IMR-90 (cell line): ENCODE measurements at regions not wholly inside any gene's neighbourhood (a gene's known extent, or its start where the extent isn't known, plus 50 kb on each side); places are given as distances from the start of the nearest gene placed in this dataset.

Experiments used
- ATAC-seq: fragments of 200-7000 bp; cut with Tn5 transposase; 2 replicates; pipeline ENCODE4 v1.9.1; 2020; ENCODE audit warnings: low read depth, mild to moderate bottlenecking, moderate library complexity
- BruUV-seq: library from RNA; stranded (reverse); fragments of 400-500 nt; replicated peaks from 2 replicates; lab custom pipeline; 2021; lab: Mats Ljungman, UMichigan
- CTCF ChIA-PET: fragments of 300-600 bp; formaldehyde crosslinking; extraction: SDS; loops from one replicate; lab custom pipeline; 2021; ENCODE audit warnings: antibody characterized with exemption; lab: Yijun Ruan, JAX
- POLR2A ChIA-PET: fragments of 300-600 bp; sonication (Branson Sonifier 250); formaldehyde crosslinking; loops from one replicate; lab custom pipeline; 2022; ENCODE audit warnings: antibody characterized with exemption; ENCODE audit not compliant: unreplicated experiment; lab: Charles Lee
- DNase-seq: peaks from one replicate; pipeline ENCODE4 v3.0.0; 2013
- H2AFZ ChIP-seq: replicated peaks from 2 replicates; pipeline ENCODE3; 2013; ENCODE audit warnings: low read length, mild to moderate bottlenecking; ENCODE audit not compliant: poor library complexity
- H2AK5ac ChIP-seq: 2 replicates; pipeline ENCODE4 v1.6.1; 2013; ENCODE audit warnings: low read depth, low read length, inconsistent platforms
- H2AK9ac ChIP-seq: replicated peaks from 2 replicates; pipeline ENCODE3; 2013; ENCODE audit warnings: mild to moderate bottlenecking, low read depth, low read length, moderate library complexity; ENCODE audit not compliant: poor library complexity
- H2BK120ac ChIP-seq: 2 replicates; pipeline ENCODE4 v1.6.1; 2013; ENCODE audit warnings: low read depth, low read length, inconsistent platforms
- H2BK15ac ChIP-seq: 3 replicates; pipeline ENCODE4 v1.6.1; 2013; ENCODE audit warnings: low read depth, low read length, inconsistent platforms
- H2BK20ac ChIP-seq: 2 replicates; pipeline ENCODE4 v1.6.1; 2013; ENCODE audit warnings: low read depth, mild to moderate bottlenecking, inconsistent platforms, low read length, moderate library complexity
- H2BK5ac ChIP-seq: 2 replicates; pipeline ENCODE4 v1.6.1; 2013; ENCODE audit warnings: mild to moderate bottlenecking, low read depth, low read length, inconsistent platforms; ENCODE audit not compliant: poor library complexity, severe bottlenecking
- H3K14ac ChIP-seq: replicated peaks from 2 replicates; pipeline ENCODE4 v1.6.1; 2013; ENCODE audit warnings: low read depth, low read length, inconsistent platforms
- H3K18ac ChIP-seq: 2 replicates; pipeline ENCODE4 v1.6.1; 2013; ENCODE audit warnings: low read depth, low read length, control low read depth
- H3K23ac ChIP-seq: 2 replicates; pipeline ENCODE4 v1.6.1; 2013; ENCODE audit warnings: low read depth, low read length, inconsistent platforms
- H3K27ac ChIP-seq: 2 replicates; pipeline ENCODE4 v1.5.1; 2013; ENCODE audit warnings: mild to moderate bottlenecking, control low read depth, low read length; ENCODE audit not compliant: insufficient read depth
- H3K27me3 ChIP-seq: 2 replicates; pipeline ENCODE4 v1.6.1; 2013; ENCODE audit warnings: low read length; ENCODE audit not compliant: control insufficient read depth, insufficient read depth
- H3K36me3 ChIP-seq: 2 replicates; pipeline ENCODE4 v1.6.1; 2013; ENCODE audit warnings: low read length, mixed read lengths; ENCODE audit not compliant: control insufficient read depth, insufficient read depth
- H3K4ac ChIP-seq: 2 replicates; pipeline ENCODE4 v1.6.1; 2013; ENCODE audit warnings: low read depth, low read length, inconsistent platforms
- H3K4me1 ChIP-seq: 2 replicates; pipeline ENCODE4 v1.6.1; 2013; ENCODE audit warnings: low read length, mixed read lengths; ENCODE audit not compliant: control insufficient read depth, insufficient read depth
- H3K4me2 ChIP-seq: 2 replicates; pipeline ENCODE4 v1.6.1; 2013; ENCODE audit warnings: low read depth, mild to moderate bottlenecking, control low read depth, low read length, moderate library complexity
- H3K4me3 ChIP-seq: 2 replicates; pipeline ENCODE4 v1.5.1; 2013; ENCODE audit warnings: low read depth, mild to moderate bottlenecking, control low read depth, low read length, moderate library complexity; ENCODE audit not compliant: insufficient read depth
- H3K56ac ChIP-seq: 2 replicates; pipeline ENCODE4 v1.6.1; 2013; ENCODE audit warnings: low read length, inconsistent platforms; ENCODE audit not compliant: insufficient read depth; ENCODE audit errors: extremely low read depth
- H3K79me1 ChIP-seq, 2 experiments: 2 replicates each; pipeline ENCODE4 v1.6.1; 2013; ENCODE audit warnings: low read length in 2 of 2, inconsistent platforms in 1 of 2, low read depth in 1 of 2
- H3K9ac ChIP-seq: 2 replicates; pipeline ENCODE4 v1.6.1; 2013; ENCODE audit warnings: low read depth, low read length, control low read depth
- H3K9me1 ChIP-seq: 2 replicates; pipeline ENCODE4 v1.6.1; 2013; ENCODE audit warnings: low read length, inconsistent platforms; ENCODE audit not compliant: insufficient read depth
- H3K9me3 ChIP-seq: 2 replicates; pipeline ENCODE4 v1.6.1; 2013; ENCODE audit warnings: low read length; ENCODE audit not compliant: control insufficient read depth, insufficient read depth
- H4K20me1 ChIP-seq: 2 replicates; pipeline ENCODE4 v1.6.1; 2013; ENCODE audit warnings: low read length, inconsistent platforms; ENCODE audit not compliant: insufficient read depth
- H4K5ac ChIP-seq: 2 replicates; pipeline ENCODE4 v1.6.1; 2013; ENCODE audit warnings: mild to moderate bottlenecking, low read depth, low read length, control low read depth
- H4K8ac ChIP-seq, 2 experiments: 2 replicates each; pipeline ENCODE4 v1.6.1; 2013; ENCODE audit warnings: low read depth in 2 of 2, low read length in 2 of 2, control low read depth in 1 of 2, inconsistent platforms in 1 of 2
- H4K91ac ChIP-seq: 2 replicates; pipeline ENCODE4 v1.6.1; 2013; ENCODE audit warnings: low read depth, low read length, inconsistent platforms; ENCODE audit not compliant: insufficient read depth
- BHLHE40 ChIP-seq: fragments of 150-350 bp; IDR thresholded peaks from 2 replicates; pipeline ENCODE4 v1.6.1; 2016; ENCODE audit warnings: mild to moderate bottlenecking, low read depth, low read length
- CEBPB ChIP-seq: IDR thresholded peaks from 2 replicates; pipeline ENCODE4 v1.6.1; 2012; ENCODE audit warnings: low read depth, low read length, improper control_type of control experiment
- CHD1 ChIP-seq: IDR thresholded peaks from 2 replicates; pipeline ENCODE4 v1.6.1; 2012; ENCODE audit warnings: low read depth, low read length, improper control_type of control experiment
- CTCF ChIP-seq: conservative IDR thresholded peaks from 2 replicates; pipeline ENCODE4 v1.5.1; 2012; ENCODE audit warnings: mild to moderate bottlenecking, low read depth, low read length, improper control_type of control experiment
- ELK1 ChIP-seq: fragments of 150-350 bp; IDR thresholded peaks from 2 replicates; pipeline ENCODE4 v1.6.1; 2016; ENCODE audit warnings: low read depth, mild to moderate bottlenecking, low read length, moderate library complexity, borderline replicate concordance
- FOS ChIP-seq: fragments of 150-350 bp; IDR thresholded peaks from 2 replicates; pipeline ENCODE4 v1.6.1; 2016; ENCODE audit warnings: low read depth, low read length
- MAFK ChIP-seq: IDR thresholded peaks from 2 replicates; pipeline ENCODE4 v1.6.1; 2012; ENCODE audit warnings: low read depth, low read length, improper control_type of control experiment
- MAZ ChIP-seq: IDR thresholded peaks from 2 replicates; pipeline ENCODE4 v1.6.1; 2012; ENCODE audit warnings: low read depth, mild to moderate bottlenecking, low read length, improper control_type of control experiment, moderate library complexity, borderline replicate concordance
- MXI1 ChIP-seq: IDR thresholded peaks from 2 replicates; pipeline ENCODE4 v1.6.1; 2012; ENCODE audit warnings: low read depth, mild to moderate bottlenecking, low read length, moderate library complexity, borderline replicate concordance
- NFE2L2 ChIP-seq: fragments of 150-350 bp; IDR thresholded peaks from 2 replicates; pipeline ENCODE4 v1.6.1; 2016; ENCODE audit warnings: low read depth, mild to moderate bottlenecking, low read length
- POLR2A ChIP-seq: IDR thresholded peaks from 2 replicates; pipeline ENCODE4 v1.6.1; 2012; ENCODE audit warnings: mild to moderate bottlenecking, low read depth, low read length
- RAD21 ChIP-seq: IDR thresholded peaks from 2 replicates; pipeline ENCODE4 v1.6.1; 2012; ENCODE audit warnings: low read length, improper control_type of control experiment
- RCOR1 ChIP-seq: IDR thresholded peaks from 2 replicates; pipeline ENCODE4 v1.6.1; 2012; ENCODE audit warnings: mild to moderate bottlenecking, low read length, improper control_type of control experiment; ENCODE audit not compliant: insufficient replicate concordance
- RFX5 ChIP-seq: IDR thresholded peaks from 2 replicates; pipeline ENCODE4 v1.8.0; 2012; ENCODE audit warnings: low read depth, mild to moderate bottlenecking, low read length, moderate library complexity
- SMC3 ChIP-seq: fragments of 150-350 bp; IDR thresholded peaks from 2 replicates; pipeline ENCODE4 v1.6.1; 2016; ENCODE audit warnings: low read depth, mild to moderate bottlenecking, antibody characterized with exemption, low read length, moderate library complexity
- USF2 ChIP-seq: fragments of 150-350 bp; IDR thresholded peaks from 2 replicates; pipeline ENCODE4 v1.6.1; 2017; ENCODE audit warnings: mild to moderate bottlenecking, antibody characterized with exemption, low read length, low read depth
- WGBS, 2 experiments: methylation state at CpG; one replicate each; pipeline versions ENCODE4 v1.1.5 to v1.1.7; 2013; ENCODE audit warnings: missing lambda C conversion rate in 2 of 2; ENCODE audit not compliant: insufficient read length in 1 of 2; ENCODE audit errors: extremely low coverage in 2 of 2; 5-methylcytosine and 5-hydroxymethylcytosine counted together
- dilution Hi-C: fragments of 300-500 bp; cut with HindIII; formaldehyde crosslinking; loops from one replicate; pipeline ENCODE4 v1.14.3; 2018; ENCODE audit warnings: low sequenced_read_pairs; ENCODE audit not compliant: unreplicated experiment
- in situ Hi-C: fragments of 300-500 bp; cut with MboI; formaldehyde crosslinking; loops from 3 replicates; pipeline ENCODE4 v1.14.3; 2019; ENCODE audit warnings: low sequenced_read_pairs, inconsistent platforms, mixed read lengths
- intact Hi-C: fragments of 100-400 bp; cut with micrococcal nuclease; formaldehyde crosslinking; loops from 2 replicates; pipeline ENCODE4 v1.10.0; 2022

GRCh38 chr4:31084806-31085416, 364.7 kb downstream of the PCDH7 start:
- no peak overlapping the region; the same call in 1 of the 2 replicates for H2BK20ac ChIP-seq
- no TSS peak for BruUV-seq
- 0 out of 2 replicates have a peak overlapping the region, but pooled peaks have one; percentile 34 for H3K14ac ChIP-seq
- H2AK5ac ChIP-seq: no peak overlapping the region
- CTCF ChIA-PET: interaction anchor here (1.0 kb wide), 1 partner anchor 19 kb away, joined by 3 read pairs; no protein-coding TSS in a partner anchor
- intact Hi-C loops: no loop called here
- no CpG with 5 or more reads among the region's 9 CpGs for WGBS, 2 experiments
- H4K8ac ChIP-seq: peak overlapping the region in 1 of 2 experiments; percentile 5; a peak in 1 of 4 replicates
- no peak overlapping the region for H3K27ac ChIP-seq
- no peak for DNase-seq
- H3K27me3 ChIP-seq: no peaks in the 10 kb centered on the region
- H2BK5ac ChIP-seq: no peak overlapping the region
- no peak overlapping the region for H3K56ac ChIP-seq
- in situ Hi-C loops: no loop called here
- H3K4me1 ChIP-seq: peaks cover 3% of the 10 kb centered on the region
- no peak overlapping the region for H3K18ac ChIP-seq
- ATAC-seq: no peak
- peaks cover 1% of the 10 kb centered on the region; the same call in 1 of the 2 replicates for H3K9me1 ChIP-seq
- H3K9me3 ChIP-seq: no peaks in the 10 kb centered on the region
- H2AK9ac ChIP-seq: no peak overlapping the region
- H2BK15ac ChIP-seq: no peak overlapping the region; the same call in 1 of the 3 replicates
- POLR2A ChIA-PET: no interaction called here
- H3K23ac ChIP-seq: no peak overlapping the region
- H4K91ac ChIP-seq: no peak overlapping the region
- H4K5ac ChIP-seq: no peak overlapping the region
- H3K4ac ChIP-seq: no peak overlapping the region
- H3K9ac ChIP-seq: no peak overlapping the region
- 0 out of 2 replicates have a peak overlapping the region, but pooled peaks have one; percentile 32 for H2BK120ac ChIP-seq
- H3K4me2 ChIP-seq: no peak overlapping the region
- no peaks in the 10 kb centered on the region for H3K36me3 ChIP-seq
- H4K20me1 ChIP-seq: no peaks in the 10 kb centered on the region
- H2AFZ ChIP-seq: no peak overlapping the region
- no peak overlapping the region for H3K4me3 ChIP-seq
- TF ChIP-seq BHLHE40: no peak
- TF ChIP-seq FOS: no peak
- TF ChIP-seq MAFK: no peak
- TF ChIP-seq POLR2A: no peak
- no peak for TF ChIP-seq NFE2L2
- no peak for TF ChIP-seq MAZ
- TF ChIP-seq CTCF: no peak
- TF ChIP-seq RFX5: no peak
- TF ChIP-seq ELK1: no peak
- TF ChIP-seq USF2: no peak
- no peak for TF ChIP-seq SMC3
- TF ChIP-seq CHD1: no peak
- TF ChIP-seq CEBPB: no peak
- TF ChIP-seq MXI1: no peak
- no peak for TF ChIP-seq RCOR1
- no peak for TF ChIP-seq RAD21
- no peaks in the 10 kb centered on the region for H3K79me1 ChIP-seq
- dilution Hi-C loops: no loop called here
